Neural progenitor cell (in vitro differentiated cells): ENCODE measurements at regions not wholly inside any gene's neighbourhood (a gene's known extent, or its start where the extent isn't known, plus 50 kb on each side); places are given as distances from the start of the nearest gene placed in this dataset.

Experiments used
- EZH2 ChIP-seq: fragments of 200-600 bp; sonication (generic); IDR thresholded peaks from 2 replicates; pipeline ENCODE4 v1.6.1; 2017; ENCODE audit warnings: antibody characterized with exemption, mild to moderate bottlenecking, moderate library complexity
- TF ChIP-seq, protein P1 (sequence below): fragments of 200-600 bp; sonication (generic); IDR thresholded peaks from 2 replicates; pipeline ENCODE4 v1.5.1; 2017; ENCODE audit warnings: antibody characterized with exemption, mild to moderate bottlenecking

- TF ChIP-seq, protein P1, sequence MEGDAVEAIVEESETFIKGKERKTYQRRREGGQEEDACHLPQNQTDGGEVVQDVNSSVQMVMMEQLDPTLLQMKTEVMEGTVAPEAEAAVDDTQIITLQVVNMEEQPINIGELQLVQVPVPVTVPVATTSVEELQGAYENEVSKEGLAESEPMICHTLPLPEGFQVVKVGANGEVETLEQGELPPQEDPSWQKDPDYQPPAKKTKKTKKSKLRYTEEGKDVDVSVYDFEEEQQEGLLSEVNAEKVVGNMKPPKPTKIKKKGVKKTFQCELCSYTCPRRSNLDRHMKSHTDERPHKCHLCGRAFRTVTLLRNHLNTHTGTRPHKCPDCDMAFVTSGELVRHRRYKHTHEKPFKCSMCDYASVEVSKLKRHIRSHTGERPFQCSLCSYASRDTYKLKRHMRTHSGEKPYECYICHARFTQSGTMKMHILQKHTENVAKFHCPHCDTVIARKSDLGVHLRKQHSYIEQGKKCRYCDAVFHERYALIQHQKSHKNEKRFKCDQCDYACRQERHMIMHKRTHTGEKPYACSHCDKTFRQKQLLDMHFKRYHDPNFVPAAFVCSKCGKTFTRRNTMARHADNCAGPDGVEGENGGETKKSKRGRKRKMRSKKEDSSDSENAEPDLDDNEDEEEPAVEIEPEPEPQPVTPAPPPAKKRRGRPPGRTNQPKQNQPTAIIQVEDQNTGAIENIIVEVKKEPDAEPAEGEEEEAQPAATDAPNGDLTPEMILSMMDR: no peak
- no peak for TF ChIP-seq EZH2
Measured at GRCh38 chr22:27669798-27670599, 131.6 kb downstream of the MN1 start.
